GM23248 (cell line): ENCODE measurements at regions not wholly inside any gene's neighbourhood (a gene's known extent, or its start where the extent isn't known, plus 50 kb on each side); places are given as distances from the start of the nearest gene placed in this dataset.

Experiments used
- EZH2 ChIP-seq: fragments of 200-600 bp; sonication (generic); IDR thresholded peaks from 2 replicates; pipeline ENCODE4 v1.6.1; 2018; ENCODE audit warnings: antibody characterized with exemption, mild to moderate bottlenecking; ENCODE audit not compliant: insufficient read depth, poor library complexity, severe bottlenecking
- EZH2phosphoT487 ChIP-seq: fragments of 200-600 bp; sonication (generic); IDR thresholded peaks from 2 replicates; pipeline ENCODE4 v1.6.1; 2018; ENCODE audit warnings: antibody characterized with exemption, moderate library complexity, mild to moderate bottlenecking, low read depth; ENCODE audit not compliant: insufficient read depth

GRCh38 chr16:52165961-52166360, 381.0 kb downstream of the TOX3 start:
- TF ChIP-seq EZH2 (no peak), EZH2phosphoT487 (no peak)
